Caco-2 (cell line): ENCODE measurements at regions not wholly inside any gene's neighbourhood (a gene's known extent, or its start where the extent isn't known, plus 50 kb on each side); places are given as distances from the start of the nearest gene placed in this dataset.

Experiments used
- BruUV-seq: library from RNA; stranded (reverse); fragments of 400-500 nt; replicated peaks from 2 replicates; lab custom pipeline; 2021; lab: Mats Ljungman, UMichigan
- CTCF ChIA-PET: fragments of 300-600 bp; sonication (Branson Sonifier 250); formaldehyde crosslinking; loops from one replicate; lab custom pipeline; 2022; ENCODE audit warnings: antibody characterized with exemption; lab: Charles Lee
- POLR2A ChIA-PET: fragments of 300-600 bp; sonication (Branson Sonifier 250); formaldehyde crosslinking; loops from one replicate; lab custom pipeline; 2022; ENCODE audit warnings: antibody characterized with exemption; lab: Charles Lee
- DNase-seq, 2 experiments: peaks; one replicate each; pipeline versions ENCODE4 v3.0.0 to v3.0.0-alpha.2; 2020 to 2022
- H3K27me3 ChIP-seq: replicated peaks from 2 replicates; pipeline ENCODE4 v1.6.0; 2011; ENCODE audit warnings: low read length; ENCODE audit not compliant: control insufficient read depth, insufficient read depth
- H3K36me3 ChIP-seq: 2 replicates; pipeline ENCODE4 v1.5.1; 2011; ENCODE audit warnings: low read length; ENCODE audit not compliant: control insufficient read depth, insufficient read depth
- H3K4me1 ChIP-seq: fragments of 250-450 bp; sonication (Bioruptor Pico); 2 replicates; pipeline ENCODE4 v1.5.1; 2020; ENCODE audit warnings: mild to moderate bottlenecking
- H3K4me3 ChIP-seq: 2 replicates; pipeline ENCODE4 v1.5.1; 2011; ENCODE audit warnings: low read depth, mild to moderate bottlenecking, control low read depth, low read length
- H3K9me3 ChIP-seq: fragments of 250-450 bp; sonication (Bioruptor Pico); 2 replicates; pipeline ENCODE4 v1.5.1; 2020; ENCODE audit warnings: mild to moderate bottlenecking, moderate library complexity
- H3K27ac Mint-ChIP-seq: one replicate; pipeline ENCODE4 v1.8.0; 2022; ENCODE audit warnings: mixed read lengths; ENCODE audit not compliant: unreplicated experiment
- H3K27me3 Mint-ChIP-seq: one replicate; pipeline ENCODE4 v1.8.0; 2022; ENCODE audit warnings: mixed read lengths; ENCODE audit not compliant: insufficient read depth, unreplicated experiment
- H3K36me3 Mint-ChIP-seq: one replicate; pipeline ENCODE4 v1.8.0; 2022; ENCODE audit warnings: mild to moderate bottlenecking, mixed read lengths; ENCODE audit not compliant: insufficient read depth, unreplicated experiment
- H3K4me1 Mint-ChIP-seq: one replicate; pipeline ENCODE4 v1.8.0; 2022; ENCODE audit warnings: low read depth, mixed read lengths; ENCODE audit not compliant: unreplicated experiment
- H3K4me3 Mint-ChIP-seq: one replicate; pipeline ENCODE4 v1.8.0; 2022; ENCODE audit warnings: mild to moderate bottlenecking, moderate library complexity, mixed read lengths; ENCODE audit not compliant: unreplicated experiment
- H3K9me3 Mint-ChIP-seq: one replicate; pipeline ENCODE4 v1.8.0; 2022; ENCODE audit warnings: mixed read lengths; ENCODE audit not compliant: unreplicated experiment
- CTCF ChIP-seq, 2 experiments: fragments of 200-600 bp in 1 of 2; IDR thresholded peaks; 1 replicate in 1 of 2; 2 replicates in 1 of 2; pipeline versions ENCODE4 v1.5.1 to v1.8.0; 2011 to 2022; ENCODE audit warnings: antibody characterized with exemption in 1 of 2, control low read depth in 1 of 2, inconsistent platforms in 1 of 2, low read depth in 1 of 2, low read length in 1 of 2, mild to moderate bottlenecking in 1 of 2, moderate library complexity in 1 of 2; ENCODE audit not compliant: insufficient read depth in 1 of 2, severe bottlenecking in 1 of 2, unreplicated experiment in 1 of 2
- intact Hi-C: fragments of 100-400 bp; cut with micrococcal nuclease; formaldehyde crosslinking; loops from one replicate; pipeline ENCODE4 v1.10.0; 2022; ENCODE audit not compliant: unreplicated experiment

- H3K4me1 Mint-ChIP-seq: no peaks in the 10 kb centered on the region
- H3K4me1 ChIP-seq: no peaks in the 10 kb centered on the region
- no TSS peak for BruUV-seq
- no peak overlapping the region for H3K4me3 Mint-ChIP-seq
- no peaks in the 10 kb centered on the region for H3K27me3 Mint-ChIP-seq
- ChIA-PET POLR2A (no interaction called here), CTCF (no interaction called here)
- no peaks in the 10 kb centered on the region for H3K9me3 ChIP-seq
- no peaks in the 10 kb centered on the region for H3K36me3 Mint-ChIP-seq
- no peak for TF ChIP-seq CTCF (IDR thresholded peaks at IDR 0.05; ENCODE audit: insufficient read depth in 1 of 2, low read depth in 1 of 2, low read length in 1 of 2, severe bottlenecking in 1 of 2, unreplicated experiment in 1 of 2)
- H3K4me3 ChIP-seq: no peak overlapping the region
- no peaks in the 10 kb centered on the region for H3K27me3 ChIP-seq
- no peak overlapping the region for H3K27ac Mint-ChIP-seq
- DNase-seq: no peak
- intact Hi-C loops: no loop called here
- H3K36me3 ChIP-seq: no peaks in the 10 kb centered on the region
- peaks cover 16% of the 10 kb centered on the region for H3K9me3 Mint-ChIP-seq
Observed at GRCh38 chr13:44676534-44676933, 100.4 kb upstream of the TSC22D1 start.

- CTCF ChIA-PET: no interaction called here
- Histone ChIP-seq H3K4me3 (no peak overlapping the region), H3K27me3 (no peaks in the 10 kb centered on the region), H3K9me3 (no peaks in the 10 kb centered on the region), H3K36me3 (no peaks in the 10 kb centered on the region), H3K4me1 (no peaks in the 10 kb centered on the region)
- Mint-ChIP-seq H3K9me3 (no peaks in the 10 kb centered on the region), H3K36me3 (no peaks in the 10 kb centered on the region), H3K4me3 (no peak overlapping the region), H3K27me3 (no peaks in the 10 kb centered on the region), H3K4me1 (no peaks in the 10 kb centered on the region), H3K27ac (no peak overlapping the region)
- no TSS peak for BruUV-seq
- intact Hi-C loops: no loop called here
- POLR2A ChIA-PET: no interaction called here
- DNase-seq: no peak
- no peak for TF ChIP-seq CTCF (IDR thresholded peaks at IDR 0.05; ENCODE audit: insufficient read depth in 1 of 2, low read depth in 1 of 2, low read length in 1 of 2, severe bottlenecking in 1 of 2, unreplicated experiment in 1 of 2)
Observed at GRCh38 chr13:44669534-44669933, 93.4 kb upstream of the TSC22D1 start.

GRCh38 chr13:44668688-44669087 is 92.6 kb upstream of the TSC22D1 start:
- intact Hi-C loops: no loop called here

More at GRCh38 chr13:44668688-44669087, 92.6 kb upstream of the TSC22D1 start:
- Mint-ChIP-seq H3K9me3 (no peaks in the 10 kb centered on the region), H3K27ac (no peak overlapping the region), H3K27me3 (no peaks in the 10 kb centered on the region), H3K4me1 (no peaks in the 10 kb centered on the region), H3K36me3 (no peaks in the 10 kb centered on the region), H3K4me3 (no peak overlapping the region)
- no peak for TF ChIP-seq CTCF (IDR thresholded peaks at IDR 0.05; ENCODE audit: insufficient read depth in 1 of 2, low read depth in 1 of 2, low read length in 1 of 2, severe bottlenecking in 1 of 2, unreplicated experiment in 1 of 2)
- no peaks in the 10 kb centered on the region for H3K36me3 ChIP-seq
- H3K4me1 ChIP-seq: no peaks in the 10 kb centered on the region
- no peaks in the 10 kb centered on the region for H3K27me3 ChIP-seq
- no peak for DNase-seq
- POLR2A ChIA-PET: no interaction called here
- BruUV-seq: no TSS peak
- H3K4me3 ChIP-seq: no peak overlapping the region
- CTCF ChIA-PET: no interaction called here
- H3K9me3 ChIP-seq: no peaks in the 10 kb centered on the region
